ENCODE measurements at regions not wholly inside any gene's neighbourhood (a gene's known extent, or its start where the extent isn't known, plus 50 kb on each side); places are given as distances from the start of the nearest gene placed in this dataset.
"Not testable (repeated sequence)": the region's sequence is repeated elsewhere in the genome, so short reads cannot be mapped to it uniquely, and the experiment has no call there.

- Histone ChIP-seq H3K27ac (no peak overlapping the region), H3K9ac (no peak overlapping the region), H3K4me3 (ENCODE audit: low read depth, low read length) (no peak overlapping the region), H3K36me3 (ENCODE audit: control insufficient read depth, insufficient read depth, low read length) (no peaks in the 10 kb centered on the region), H3K4me1 (no peaks in the 10 kb centered on the region), H3K79me2 (no peaks in the 10 kb centered on the region), H2AFZ (no peak overlapping the region), H3K9me3 (ENCODE audit: control insufficient read depth, low read length) (no peaks in the 10 kb centered on the region), H3K4me2 (ENCODE audit: low read length) (no peak overlapping the region), H3K27me3 (ENCODE audit: control insufficient read depth, insufficient read depth, low read length) (no peaks in the 10 kb centered on the region)
- no peak for TF ChIP-seq CTCF (IDR thresholded peaks at IDR 0.05)
Observed at GRCh38 chr15:69615736-69616135, 163.1 kb downstream of the RPLP1 start.

GRCh38 chr15:69616558-69616957 lies 163.9 kb downstream of the RPLP1 start:
- no peaks in the 10 kb centered on the region for H3K4me1 ChIP-seq
- H3K4me2 ChIP-seq (ENCODE audit: low read length), result no peak overlapping the region
- no peak overlapping the region for H2AFZ ChIP-seq
- no peak for TF ChIP-seq CTCF (IDR thresholded peaks at IDR 0.05)
- no peak overlapping the region for H3K4me3 ChIP-seq (ENCODE audit: low read depth, low read length)
- no peaks in the 10 kb centered on the region for H3K36me3 ChIP-seq (ENCODE audit: control insufficient read depth, insufficient read depth, low read length)
- no peaks in the 10 kb centered on the region for H3K79me2 ChIP-seq
- no peaks in the 10 kb centered on the region for H3K27me3 ChIP-seq (ENCODE audit: control insufficient read depth, insufficient read depth, low read length)
- no peak overlapping the region for H3K9ac ChIP-seq
- no peak overlapping the region for H3K27ac ChIP-seq
- no peaks in the 10 kb centered on the region for H3K9me3 ChIP-seq (ENCODE audit: control insufficient read depth, low read length)

- not testable (repeated sequence) for H3K36me3 ChIP-seq (ENCODE audit: control insufficient read depth, insufficient read depth, low read length); H3K9ac ChIP-seq; H3K4me1 ChIP-seq; H2AFZ ChIP-seq; H3K4me2 ChIP-seq (ENCODE audit: low read length); H3K4me3 ChIP-seq (ENCODE audit: low read depth, low read length); H3K79me2 ChIP-seq; H3K27me3 ChIP-seq (ENCODE audit: control insufficient read depth, insufficient read depth, low read length); H3K27ac ChIP-seq; H3K9me3 ChIP-seq (ENCODE audit: control insufficient read depth, low read length)
Observed at GRCh38 chr15:69617144-69617543, 164.5 kb downstream of the RPLP1 start.

DNA sequence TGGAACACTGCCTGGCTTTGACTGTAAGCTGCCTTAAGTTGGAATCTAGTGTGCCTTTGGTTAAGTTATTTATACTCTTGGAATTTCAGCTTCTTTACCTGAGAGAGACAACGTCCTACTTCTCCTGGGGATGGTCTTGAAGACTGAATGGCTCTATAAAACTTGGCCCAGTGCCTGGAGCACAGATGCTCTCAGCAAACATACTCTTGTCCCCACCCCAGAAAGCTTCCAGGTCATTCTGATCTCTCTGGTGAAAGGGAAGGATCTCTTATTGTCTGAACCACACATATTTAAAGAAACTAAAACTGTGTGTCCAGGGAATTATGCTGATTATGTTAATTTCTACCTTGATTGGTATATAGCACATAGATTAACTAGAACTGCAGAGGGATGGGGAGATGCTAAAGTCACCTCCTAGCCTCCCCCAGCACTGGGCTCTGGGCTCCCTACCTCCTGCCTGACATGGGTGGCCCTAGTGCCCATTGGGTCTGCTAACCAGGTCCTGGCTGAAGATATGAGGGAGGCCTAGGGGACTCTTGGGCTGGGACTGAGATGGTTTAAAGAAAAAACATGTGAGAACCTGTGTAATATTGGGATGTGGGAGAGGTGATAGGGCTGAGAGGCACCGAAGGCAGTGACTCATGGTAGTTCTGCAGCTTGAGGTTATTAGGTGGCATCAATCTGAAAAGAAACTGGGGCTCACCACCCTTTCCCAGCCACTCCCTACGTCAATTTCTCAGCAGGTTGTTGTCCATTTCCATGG lies 171.0 kb downstream of the RPLP1 start:
- Histone ChIP-seq H3K9ac (no peak overlapping the region), H3K4me3 (ENCODE audit: low read depth, low read length) (no peak overlapping the region), H3K27me3 (ENCODE audit: control insufficient read depth, insufficient read depth, low read length) (no peaks in the 10 kb centered on the region), H2AFZ (no peak overlapping the region), H3K9me3 (ENCODE audit: control insufficient read depth, low read length) (no peaks in the 10 kb centered on the region), H3K4me2 (ENCODE audit: low read length) (no peak overlapping the region), H3K79me2 (no peaks in the 10 kb centered on the region), H3K4me1 (no peaks in the 10 kb centered on the region), H3K27ac (no peak overlapping the region), H3K36me3 (ENCODE audit: control insufficient read depth, insufficient read depth, low read length) (no peaks in the 10 kb centered on the region)
- TF ChIP-seq CTCF (IDR thresholded peaks at IDR 0.05), result no peak

DNA sequence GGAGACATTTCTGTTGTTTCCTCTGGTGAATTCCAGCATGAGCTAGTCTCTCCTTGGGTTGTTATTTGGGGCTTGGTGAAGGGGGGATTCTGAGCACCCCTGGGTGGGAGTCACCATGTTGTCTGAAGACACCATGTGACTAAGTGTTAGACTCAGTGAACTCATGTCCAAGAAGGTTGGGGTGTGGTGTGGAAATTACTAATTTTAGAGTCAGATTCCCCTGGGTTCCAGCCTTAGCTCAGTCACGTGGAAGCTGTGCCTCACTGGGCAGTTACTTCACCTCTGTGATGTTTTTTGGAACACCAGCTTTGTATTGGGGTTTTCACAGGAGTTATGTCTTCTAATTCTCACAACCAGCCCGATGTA lies 171.5 kb downstream of the RPLP1 start:
- Histone ChIP-seq H3K9me3 (ENCODE audit: control insufficient read depth, low read length) (no peaks in the 10 kb centered on the region), H3K27me3 (ENCODE audit: control insufficient read depth, insufficient read depth, low read length) (no peaks in the 10 kb centered on the region), H3K4me1 (no peaks in the 10 kb centered on the region), H3K9ac (no peak overlapping the region), H3K36me3 (ENCODE audit: control insufficient read depth, insufficient read depth, low read length) (no peaks in the 10 kb centered on the region), H3K79me2 (no peaks in the 10 kb centered on the region), H3K27ac (no peak overlapping the region), H2AFZ (no peak overlapping the region), H3K4me2 (ENCODE audit: low read length) (no peak overlapping the region), H3K4me3 (ENCODE audit: low read depth, low read length) (no peak overlapping the region)
- TF ChIP-seq CTCF (IDR thresholded peaks at IDR 0.05), result no peak
